ENCODE measurements at regions not wholly inside any gene's neighbourhood (a gene's known extent, or its start where the extent isn't known, plus 50 kb on each side); places are given as distances from the start of the nearest gene placed in this dataset.

DNA sequence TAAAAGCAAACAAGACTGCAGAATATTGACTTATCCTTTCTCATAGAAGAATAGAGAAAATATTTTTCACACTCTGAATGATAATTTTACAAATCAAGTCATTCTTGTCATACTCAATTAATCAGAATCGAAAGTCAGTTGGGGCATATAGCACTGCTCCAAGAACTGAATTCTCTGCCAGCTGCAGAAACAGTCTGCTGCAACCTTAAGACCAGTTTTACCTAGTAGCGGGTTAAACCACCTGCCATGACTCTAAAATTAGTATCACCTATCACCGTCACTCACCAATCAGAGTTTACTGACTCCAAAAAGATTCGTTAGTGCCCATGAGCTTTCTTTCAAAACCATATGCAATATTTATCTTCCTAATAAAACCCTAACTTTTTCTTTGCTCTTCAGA lies 429.0 kb upstream of the GRM3 start:
- Histone ChIP-seq H3K4me1 (ENCODE audit: insufficient read depth, low read length, severe bottlenecking) (no peaks in the 10 kb centered on the region), H3K27ac (ENCODE audit: low read depth, low read length, poor library complexity, severe bottlenecking) (no peak overlapping the region), H3K79me2 (ENCODE audit: insufficient read depth, low read length) (no peaks in the 10 kb centered on the region), H2AFZ (ENCODE audit: low read length) (no peak overlapping the region), H3K36me3 (ENCODE audit: insufficient read depth, low read length) (no peaks in the 10 kb centered on the region), H3F3A (ENCODE audit: insufficient read depth, low read length) (no peaks in the 10 kb centered on the region), H3K9me3 (ENCODE audit: low read length) (no peaks in the 10 kb centered on the region), H3K27me3 (ENCODE audit: insufficient read depth, low read length) (no peaks in the 10 kb centered on the region), H3K9ac (ENCODE audit: low read length) (no peak overlapping the region), H3K4me2 (ENCODE audit: low read length) (no peak overlapping the region), H3K9me2 (ENCODE audit: low read depth, low read length) (no peaks in the 10 kb centered on the region), H4K20me1 (ENCODE audit: insufficient read depth, low read length) (no peaks in the 10 kb centered on the region), H3K4me3 (ENCODE audit: low read depth, low read length, poor library complexity, severe bottlenecking) (no peak overlapping the region)
- TF ChIP-seq EZH2 (IDR thresholded peaks at IDR 0.05; ENCODE audit: borderline replicate concordance, low read length): no peak
- TF ChIP-seq, protein P1, sequence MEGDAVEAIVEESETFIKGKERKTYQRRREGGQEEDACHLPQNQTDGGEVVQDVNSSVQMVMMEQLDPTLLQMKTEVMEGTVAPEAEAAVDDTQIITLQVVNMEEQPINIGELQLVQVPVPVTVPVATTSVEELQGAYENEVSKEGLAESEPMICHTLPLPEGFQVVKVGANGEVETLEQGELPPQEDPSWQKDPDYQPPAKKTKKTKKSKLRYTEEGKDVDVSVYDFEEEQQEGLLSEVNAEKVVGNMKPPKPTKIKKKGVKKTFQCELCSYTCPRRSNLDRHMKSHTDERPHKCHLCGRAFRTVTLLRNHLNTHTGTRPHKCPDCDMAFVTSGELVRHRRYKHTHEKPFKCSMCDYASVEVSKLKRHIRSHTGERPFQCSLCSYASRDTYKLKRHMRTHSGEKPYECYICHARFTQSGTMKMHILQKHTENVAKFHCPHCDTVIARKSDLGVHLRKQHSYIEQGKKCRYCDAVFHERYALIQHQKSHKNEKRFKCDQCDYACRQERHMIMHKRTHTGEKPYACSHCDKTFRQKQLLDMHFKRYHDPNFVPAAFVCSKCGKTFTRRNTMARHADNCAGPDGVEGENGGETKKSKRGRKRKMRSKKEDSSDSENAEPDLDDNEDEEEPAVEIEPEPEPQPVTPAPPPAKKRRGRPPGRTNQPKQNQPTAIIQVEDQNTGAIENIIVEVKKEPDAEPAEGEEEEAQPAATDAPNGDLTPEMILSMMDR (IDR thresholded peaks at IDR 0.05; ENCODE audit: low read length): no peak

DNA sequence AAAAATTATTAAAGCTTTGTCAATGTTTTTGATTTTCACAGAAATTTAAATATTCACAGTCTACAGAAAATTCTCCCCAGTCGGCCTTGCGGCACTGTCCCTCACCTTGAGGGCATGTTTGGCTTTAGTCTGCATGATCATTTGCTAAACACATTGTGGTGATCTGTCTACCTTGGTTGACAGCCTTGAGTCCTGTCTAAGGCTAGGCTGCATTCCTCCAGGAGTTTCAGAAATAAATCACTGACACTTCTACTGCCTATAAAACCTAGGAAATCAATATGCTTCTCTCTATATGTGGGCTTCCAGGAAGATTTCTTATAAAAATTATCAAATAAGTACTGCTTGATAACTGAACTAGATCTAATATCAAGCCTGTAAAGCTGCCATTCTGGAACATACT lies 430.7 kb upstream of the GRM3 start:
- H3K27me3 ChIP-seq (ENCODE audit: insufficient read depth, low read length): no peaks in the 10 kb centered on the region
- H3K4me3 ChIP-seq (ENCODE audit: low read depth, low read length, poor library complexity, severe bottlenecking): no peak overlapping the region
- TF ChIP-seq EZH2 (IDR thresholded peaks at IDR 0.05; ENCODE audit: borderline replicate concordance, low read length): no peak
- TF ChIP-seq, protein P1 (IDR thresholded peaks at IDR 0.05; ENCODE audit: low read length): no peak
- H2AFZ ChIP-seq (ENCODE audit: low read length): no peak overlapping the region
- no peak overlapping the region for H3K27ac ChIP-seq (ENCODE audit: low read depth, low read length, poor library complexity, severe bottlenecking)
- H3K79me2 ChIP-seq (ENCODE audit: insufficient read depth, low read length): no peaks in the 10 kb centered on the region
- H3K4me1 ChIP-seq (ENCODE audit: insufficient read depth, low read length, severe bottlenecking): no peaks in the 10 kb centered on the region
- no peaks in the 10 kb centered on the region for H4K20me1 ChIP-seq (ENCODE audit: insufficient read depth, low read length)
- no peak overlapping the region for H3K9ac ChIP-seq (ENCODE audit: low read length)
- H3F3A ChIP-seq (ENCODE audit: insufficient read depth, low read length): no peaks in the 10 kb centered on the region
- H3K4me2 ChIP-seq (ENCODE audit: low read length): no peak overlapping the region
- no peaks in the 10 kb centered on the region for H3K9me2 ChIP-seq (ENCODE audit: low read depth, low read length)
- no peaks in the 10 kb centered on the region for H3K9me3 ChIP-seq (ENCODE audit: low read length)
- H3K36me3 ChIP-seq (ENCODE audit: insufficient read depth, low read length): no peaks in the 10 kb centered on the region

DNA sequence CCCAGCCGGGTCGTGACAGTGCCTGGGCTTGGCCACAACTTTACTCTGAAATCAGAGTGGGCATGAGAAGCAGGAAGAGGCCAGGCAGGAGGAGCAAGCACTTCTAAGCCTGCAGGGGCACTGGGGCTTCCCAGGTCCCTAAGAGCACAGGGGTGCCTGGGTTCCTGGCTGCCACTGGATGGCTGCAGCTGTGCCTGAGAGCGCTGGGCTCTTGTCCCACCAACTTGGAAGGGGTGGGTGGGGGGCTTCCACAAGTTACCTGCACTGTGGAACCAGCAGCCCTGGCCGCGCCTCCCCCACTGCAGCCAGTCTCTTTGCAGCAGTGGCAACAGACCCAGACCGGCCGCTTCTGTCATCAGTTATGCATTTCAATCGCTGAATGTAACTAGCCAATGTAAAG lies 434.7 kb upstream of the GRM3 start:
- no peaks in the 10 kb centered on the region for H3K36me3 ChIP-seq (ENCODE audit: insufficient read depth, low read length)
- H3K79me2 ChIP-seq (ENCODE audit: insufficient read depth, low read length): no peaks in the 10 kb centered on the region
- no peak overlapping the region for H2AFZ ChIP-seq (ENCODE audit: low read length)
- no peaks in the 10 kb centered on the region for H3K9me3 ChIP-seq (ENCODE audit: low read length)
- no peak overlapping the region for H3K9ac ChIP-seq (ENCODE audit: low read length)
- no peak for TF ChIP-seq EZH2 (IDR thresholded peaks at IDR 0.05; ENCODE audit: borderline replicate concordance, low read length)
- TF ChIP-seq, protein P1 (IDR thresholded peaks at IDR 0.05; ENCODE audit: low read length): no peak
- no peaks in the 10 kb centered on the region for H4K20me1 ChIP-seq (ENCODE audit: insufficient read depth, low read length)
- no peaks in the 10 kb centered on the region for H3K9me2 ChIP-seq (ENCODE audit: low read depth, low read length)
- no peak overlapping the region for H3K4me3 ChIP-seq (ENCODE audit: low read depth, low read length, poor library complexity, severe bottlenecking)
- no peaks in the 10 kb centered on the region for H3K4me1 ChIP-seq (ENCODE audit: insufficient read depth, low read length, severe bottlenecking)
- no peak overlapping the region for H3K4me2 ChIP-seq (ENCODE audit: low read length)
- no peaks in the 10 kb centered on the region for H3K27me3 ChIP-seq (ENCODE audit: insufficient read depth, low read length)
- H3F3A ChIP-seq (ENCODE audit: insufficient read depth, low read length): no peaks in the 10 kb centered on the region
- H3K27ac ChIP-seq (ENCODE audit: low read depth, low read length, poor library complexity, severe bottlenecking): no peak overlapping the region

Data from OCI-LY1 (cell line).